MCF 10A (cell line): ENCODE measurements at regions not wholly inside any gene's neighbourhood (a gene's known extent, or its start where the extent isn't known, plus 50 kb on each side); places are given as distances from the start of the nearest gene placed in this dataset.
A peak's percentile ranks its signal among the peaks of the same experiment; 100 is the strongest.
"Not testable (repeated sequence)": the region's sequence is repeated elsewhere in the genome, so short reads cannot be mapped to it uniquely, and the experiment has no call there.

Experiments
- BruUV-seq: library from RNA; stranded (reverse); fragments of 400-500 nt; replicated peaks from 2 replicates; lab custom pipeline; 2021; lab: Mats Ljungman, UMichigan
- CTCF ChIA-PET: fragments of 300-600 bp; sonication (Branson Sonifier 250); formaldehyde crosslinking; extraction: SDS; loops from one replicate; lab custom pipeline; 2021; ENCODE audit warnings: antibody characterized with exemption, inconsistent platforms; lab: Yijun Ruan, JAX
- POLR2A ChIA-PET: fragments of 300-600, 350-650 bp; sonication (Branson Sonifier 250); formaldehyde crosslinking; extraction: SDS; loops from one replicate; lab custom pipeline; 2020; ENCODE audit warnings: antibody characterized with exemption, inconsistent platforms; lab: Yijun Ruan, JAX
- DNase-seq: peaks from one replicate; pipeline ENCODE4 v3.0.0-alpha.2; 2018; ENCODE audit not compliant: unreplicated experiment
- H3K27ac Mint-ChIP-seq: one replicate; pipeline ENCODE4 v1.8.0; 2022; ENCODE audit warnings: mild to moderate bottlenecking, low read depth, mixed read lengths; ENCODE audit not compliant: unreplicated experiment
- H3K27me3 Mint-ChIP-seq: one replicate; pipeline ENCODE4 v1.8.0; 2022; ENCODE audit warnings: mixed read lengths; ENCODE audit not compliant: insufficient read depth, unreplicated experiment
- H3K36me3 Mint-ChIP-seq: one replicate; pipeline ENCODE4 v1.8.0; 2022; ENCODE audit warnings: mild to moderate bottlenecking, moderate library complexity, mixed read lengths; ENCODE audit not compliant: insufficient read depth, unreplicated experiment
- H3K4me1 Mint-ChIP-seq: one replicate; pipeline ENCODE4 v1.8.0; 2022; ENCODE audit warnings: mixed read lengths; ENCODE audit not compliant: insufficient read depth, unreplicated experiment
- H3K4me3 Mint-ChIP-seq: one replicate; pipeline ENCODE4 v1.8.0; 2022; ENCODE audit warnings: mild to moderate bottlenecking, moderate library complexity, mixed read lengths; ENCODE audit not compliant: unreplicated experiment
- H3K9me3 Mint-ChIP-seq: one replicate; pipeline ENCODE4 v1.8.0; 2022; ENCODE audit warnings: mixed read lengths; ENCODE audit not compliant: unreplicated experiment
- intact Hi-C: fragments of 100-400 bp; cut with micrococcal nuclease; formaldehyde crosslinking; loops from 2 replicates; pipeline ENCODE4 v1.14.1; 2022
- TF ChIP-seq, protein P1 (sequence below): fragments of 200-600 bp; IDR thresholded peaks from one replicate; pipeline ENCODE4 v1.8.0; 2022; ENCODE audit warnings: antibody characterized with exemption, mild to moderate bottlenecking; ENCODE audit not compliant: unreplicated experiment

DNA sequence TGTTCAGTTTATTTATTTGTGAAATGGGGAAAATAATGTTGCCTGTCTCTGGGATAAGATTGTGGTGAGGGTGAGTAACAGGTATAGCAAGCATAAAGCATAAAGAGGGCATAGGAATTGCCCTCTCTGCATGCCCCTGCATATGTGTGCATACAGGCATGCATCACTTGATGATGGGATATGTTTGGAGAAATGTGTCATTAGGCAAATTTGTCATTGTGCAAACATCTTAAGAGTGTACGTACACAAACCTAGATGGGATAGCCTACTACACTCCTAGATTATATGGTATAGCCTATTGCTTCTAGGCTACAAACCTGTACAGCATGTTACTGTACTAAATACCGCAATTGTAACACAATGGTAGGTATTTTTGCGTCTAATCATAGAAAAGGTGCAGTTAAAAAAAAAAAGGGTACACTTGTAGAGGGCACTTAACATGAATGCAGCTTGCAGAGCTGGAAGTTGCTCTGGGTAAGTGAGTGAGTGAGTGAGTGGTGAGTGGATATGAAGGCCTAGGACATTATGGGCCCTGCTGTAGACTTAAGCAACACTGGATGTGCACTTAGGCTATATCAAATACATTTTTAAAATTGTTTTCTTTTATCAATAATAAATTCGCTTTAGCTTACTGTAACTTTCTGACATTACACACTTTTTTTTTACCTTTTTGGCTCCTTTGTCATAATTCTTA, 386.5 kb upstream of the ANKRD30A start:
- intact Hi-C loops, result no loop called here
- ChIA-PET POLR2A (interaction anchor here (0.7 kb wide), 1 partner anchor 11 kb away, joined by 3 read pairs; no protein-coding TSS in a partner anchor), CTCF (interaction anchor here (0.6 to 1.0 kb wide), 6 partner anchors 14 to 1103 kb away, joined by 3 to 5 read pairs (median 4); no protein-coding TSS in a partner anchor)
- Mint-ChIP-seq H3K9me3 (no peaks in the 10 kb centered on the region), H3K36me3 (no peaks in the 10 kb centered on the region), H3K27me3 (no peaks in the 10 kb centered on the region), H3K4me3 (no peak overlapping the region), H3K4me1 (no peaks in the 10 kb centered on the region), H3K27ac (no peak overlapping the region)
- DNase-seq, result no peak
- TF ChIP-seq, protein P1, sequence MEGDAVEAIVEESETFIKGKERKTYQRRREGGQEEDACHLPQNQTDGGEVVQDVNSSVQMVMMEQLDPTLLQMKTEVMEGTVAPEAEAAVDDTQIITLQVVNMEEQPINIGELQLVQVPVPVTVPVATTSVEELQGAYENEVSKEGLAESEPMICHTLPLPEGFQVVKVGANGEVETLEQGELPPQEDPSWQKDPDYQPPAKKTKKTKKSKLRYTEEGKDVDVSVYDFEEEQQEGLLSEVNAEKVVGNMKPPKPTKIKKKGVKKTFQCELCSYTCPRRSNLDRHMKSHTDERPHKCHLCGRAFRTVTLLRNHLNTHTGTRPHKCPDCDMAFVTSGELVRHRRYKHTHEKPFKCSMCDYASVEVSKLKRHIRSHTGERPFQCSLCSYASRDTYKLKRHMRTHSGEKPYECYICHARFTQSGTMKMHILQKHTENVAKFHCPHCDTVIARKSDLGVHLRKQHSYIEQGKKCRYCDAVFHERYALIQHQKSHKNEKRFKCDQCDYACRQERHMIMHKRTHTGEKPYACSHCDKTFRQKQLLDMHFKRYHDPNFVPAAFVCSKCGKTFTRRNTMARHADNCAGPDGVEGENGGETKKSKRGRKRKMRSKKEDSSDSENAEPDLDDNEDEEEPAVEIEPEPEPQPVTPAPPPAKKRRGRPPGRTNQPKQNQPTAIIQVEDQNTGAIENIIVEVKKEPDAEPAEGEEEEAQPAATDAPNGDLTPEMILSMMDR, result no peak
- BruUV-seq, result no TSS peak

DNA sequence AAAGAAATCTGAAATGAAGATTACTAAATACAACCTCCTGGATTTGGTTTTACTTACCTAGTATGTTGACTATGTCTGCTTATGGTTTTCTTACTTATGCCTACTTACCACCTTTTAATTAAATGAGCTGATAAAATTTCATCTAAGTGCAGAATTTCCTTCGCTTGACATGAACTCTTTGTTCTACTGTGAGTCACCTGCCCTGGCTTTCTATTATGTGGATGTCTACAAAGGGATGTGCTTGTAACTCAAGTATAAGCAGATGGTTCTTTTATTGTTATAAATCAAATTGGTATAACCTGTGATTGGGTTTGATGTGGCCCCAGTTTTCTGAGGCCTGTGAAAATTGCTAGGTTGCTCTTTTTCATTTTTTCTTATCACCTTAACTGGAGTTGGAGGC, 389.1 kb upstream of the ANKRD30A start:
- H3K4me1 Mint-ChIP-seq, result no peaks in the 10 kb centered on the region
- no peaks in the 10 kb centered on the region for H3K36me3 Mint-ChIP-seq
- H3K4me3 Mint-ChIP-seq, result no peak overlapping the region
- ChIA-PET CTCF (no interaction called here), POLR2A (no interaction called here)
- H3K27ac Mint-ChIP-seq, result no peak overlapping the region
- TF ChIP-seq, protein P1, result no peak
- no peaks in the 10 kb centered on the region for H3K27me3 Mint-ChIP-seq
- peaks cover 3% of the 10 kb centered on the region for H3K9me3 Mint-ChIP-seq
- no TSS peak for BruUV-seq
- DNase-seq, result peak; percentile 5
- intact Hi-C loops, result no loop called here

GRCh38 chr10:36734590-36734989, 390.8 kb upstream of the ANKRD30A start:
- H3K9me3 Mint-ChIP-seq, H3K4me3 Mint-ChIP-seq, H3K27ac Mint-ChIP-seq, POLR2A ChIA-PET, H3K36me3 Mint-ChIP-seq, H3K4me1 Mint-ChIP-seq, DNase-seq, BruUV-seq, H3K27me3 Mint-ChIP-seq, intact Hi-C loops, CTCF ChIA-PET: not testable (repeated sequence)

GRCh38 chr10:36730316-36730715, 395.1 kb upstream of the ANKRD30A start:
- intact Hi-C loops, result no loop called here
- H3K4me1 Mint-ChIP-seq, result peaks cover 6% of the 10 kb centered on the region
- TF ChIP-seq, protein P1, result no peak
- ChIA-PET CTCF (interaction anchor here (0.6 kb wide), 1 partner anchor 35 kb away, joined by 5 read pairs; no protein-coding TSS in a partner anchor), POLR2A (interaction anchor here (0.7 kb wide), 1 partner anchor 34 kb away, joined by 3 read pairs; no protein-coding TSS in a partner anchor)
- H3K9me3 Mint-ChIP-seq, result peaks cover 8% of the 10 kb centered on the region
- no peak overlapping the region for H3K4me3 Mint-ChIP-seq
- DNase-seq, result no peak
- BruUV-seq, result no TSS peak
- H3K27ac Mint-ChIP-seq, result no peak overlapping the region
- no peaks in the 10 kb centered on the region for H3K27me3 Mint-ChIP-seq
- H3K36me3 Mint-ChIP-seq, result no peaks in the 10 kb centered on the region
